MG63 (cell line): ENCODE measurements at regions not wholly inside any gene's neighbourhood (a gene's known extent, or its start where the extent isn't known, plus 50 kb on each side); places are given as distances from the start of the nearest gene placed in this dataset.

Experiments used
- DNase-seq: peaks from one replicate; pipeline ENCODE4 v3.0.0-alpha.2; 2020
- H3K27me3 ChIP-seq: fragments of 250-450 bp; sonication (Bioruptor Pico); 2 replicates; pipeline ENCODE4 v1.5.1; 2020; ENCODE audit warnings: mild to moderate bottlenecking, moderate library complexity
- H3K36me3 ChIP-seq: fragments of 250-450 bp; sonication (Bioruptor Pico); 2 replicates; pipeline ENCODE4 v1.5.1; 2020; ENCODE audit warnings: mild to moderate bottlenecking, moderate library complexity
- H3K4me3 ChIP-seq: fragments of 250-450 bp; sonication (Bioruptor Pico); 2 replicates; pipeline ENCODE4 v1.5.1; 2020; ENCODE audit warnings: mild to moderate bottlenecking, moderate library complexity
- H3K9me3 ChIP-seq: fragments of 250-450 bp; sonication (Bioruptor Pico); 2 replicates; pipeline ENCODE4 v1.5.1; 2020; ENCODE audit warnings: mild to moderate bottlenecking, moderate library complexity

DNA sequence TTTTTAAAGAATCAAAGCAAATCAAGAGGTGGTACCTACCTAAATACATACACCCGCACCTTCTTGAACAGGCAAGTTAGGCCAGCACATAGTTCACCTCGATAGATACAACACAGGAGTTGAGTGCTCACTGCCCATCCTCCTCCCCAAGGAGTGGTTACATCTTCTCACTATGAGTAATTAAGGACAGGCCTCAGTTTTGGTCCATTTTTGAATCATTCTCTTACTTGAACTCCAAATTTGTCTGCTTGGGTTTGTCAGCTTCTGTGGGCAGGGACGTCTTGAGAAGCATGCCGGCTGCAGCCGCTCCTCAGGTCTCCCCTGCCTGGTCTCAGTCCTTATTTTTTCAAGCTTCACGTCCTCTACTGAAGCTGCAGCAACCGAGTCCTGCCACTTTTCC lies 190.6 kb upstream of the RBPJ start:
- Histone ChIP-seq H3K4me3 (no peak overlapping the region), H3K27me3 (no peaks in the 10 kb centered on the region), H3K9me3 (no peaks in the 10 kb centered on the region), H3K36me3 (no peaks in the 10 kb centered on the region)
- DNase-seq: no peak

DNA sequence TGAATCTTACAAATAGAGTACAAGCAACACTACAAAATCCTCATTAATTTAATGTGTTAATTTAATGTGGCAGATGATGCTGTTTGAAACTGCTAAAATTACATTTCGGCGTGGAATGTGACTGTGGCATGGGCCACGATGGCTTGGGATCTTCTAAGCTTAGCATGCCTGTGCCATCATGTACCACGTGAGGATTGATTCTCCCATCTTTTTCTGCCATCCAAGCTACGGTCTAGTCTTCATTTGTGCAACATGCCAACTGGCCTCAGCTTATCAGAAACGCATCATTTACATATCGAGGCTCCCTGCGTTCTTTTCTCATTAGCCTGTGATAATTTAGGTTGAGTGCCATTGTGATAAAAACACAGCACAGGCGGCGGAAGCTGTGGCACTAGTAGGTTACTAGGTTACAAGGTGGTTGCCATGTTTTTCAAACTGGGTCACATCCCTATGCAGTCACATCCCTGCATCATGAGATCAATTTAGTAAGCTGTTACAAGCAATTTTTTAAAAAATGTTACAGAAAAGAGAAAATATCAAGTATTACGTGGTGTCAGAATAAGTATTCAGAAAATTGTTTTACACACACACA lies 189.9 kb upstream of the RBPJ start:
- Histone ChIP-seq H3K27me3 (no peaks in the 10 kb centered on the region), H3K9me3 (no peaks in the 10 kb centered on the region), H3K4me3 (no peak overlapping the region), H3K36me3 (no peaks in the 10 kb centered on the region)
- DNase-seq: no peak

DNA sequence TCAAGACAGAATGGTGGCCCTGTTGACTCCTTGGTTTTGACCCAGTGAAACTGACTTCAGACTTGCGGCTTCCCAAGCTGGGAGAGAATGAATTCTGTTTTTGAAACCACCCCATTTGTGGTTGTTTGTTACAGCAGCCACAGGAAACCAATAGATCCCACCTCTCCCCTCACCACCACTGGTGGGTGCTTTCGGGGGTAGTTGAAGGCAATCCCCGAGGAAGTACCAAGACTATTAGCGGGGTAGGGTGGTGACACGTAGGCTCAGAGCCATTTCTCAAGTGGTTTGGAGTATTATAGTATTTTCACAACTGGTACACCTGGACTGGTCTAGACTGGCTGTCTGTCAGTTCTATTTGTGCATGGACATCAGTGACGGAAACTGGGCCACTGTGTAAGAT lies 189.1 kb upstream of the RBPJ start:
- Histone ChIP-seq H3K27me3 (no peaks in the 10 kb centered on the region), H3K9me3 (no peaks in the 10 kb centered on the region), H3K4me3 (no peak overlapping the region), H3K36me3 (no peaks in the 10 kb centered on the region)
- DNase-seq: no peak

DNA sequence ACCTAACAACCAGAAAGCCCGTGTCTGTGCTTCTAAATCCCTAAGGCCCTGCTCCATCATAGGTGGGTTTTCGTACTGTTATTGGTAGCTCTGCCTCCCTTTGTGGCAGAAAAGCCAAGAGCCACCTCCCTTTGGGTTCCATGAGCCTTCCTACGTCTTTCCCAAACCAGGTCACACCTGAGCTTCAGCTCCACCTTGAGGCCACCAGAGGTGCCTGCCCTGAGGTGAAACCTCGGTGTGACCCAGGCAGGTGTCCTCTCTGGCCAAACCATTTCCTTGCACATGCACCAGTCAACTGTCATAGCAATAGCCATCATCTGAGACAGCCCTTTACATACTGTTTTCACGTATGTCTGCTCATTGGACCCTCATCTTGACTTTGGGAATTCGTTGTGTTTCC lies 188.0 kb upstream of the RBPJ start:
- Histone ChIP-seq H3K27me3 (no peaks in the 10 kb centered on the region), H3K9me3 (no peaks in the 10 kb centered on the region), H3K36me3 (no peaks in the 10 kb centered on the region), H3K4me3 (no peak overlapping the region)
- no peak for DNase-seq

DNA sequence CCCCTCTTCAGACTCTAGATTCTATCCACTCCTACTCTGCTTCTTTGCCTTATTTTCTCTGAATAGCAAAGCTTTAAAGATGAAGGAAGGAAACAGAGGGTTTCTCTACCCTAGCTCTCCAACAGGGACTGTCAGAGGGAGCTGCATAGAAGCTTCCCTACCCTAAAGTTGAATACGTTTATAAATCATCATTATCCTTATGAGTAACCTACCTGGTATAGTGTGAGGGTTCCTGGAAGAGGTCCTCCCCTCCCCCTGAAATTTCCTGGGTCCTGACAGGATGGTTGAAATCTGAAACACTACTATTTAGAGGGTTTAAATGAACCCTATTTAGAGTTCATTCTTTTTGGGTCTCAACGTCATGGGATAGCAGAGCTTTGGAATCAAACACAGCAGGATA lies 187.0 kb upstream of the RBPJ start:
- no peak for DNase-seq
- Histone ChIP-seq H3K27me3 (no peaks in the 10 kb centered on the region), H3K36me3 (no peaks in the 10 kb centered on the region), H3K4me3 (no peak overlapping the region), H3K9me3 (no peaks in the 10 kb centered on the region)

DNA sequence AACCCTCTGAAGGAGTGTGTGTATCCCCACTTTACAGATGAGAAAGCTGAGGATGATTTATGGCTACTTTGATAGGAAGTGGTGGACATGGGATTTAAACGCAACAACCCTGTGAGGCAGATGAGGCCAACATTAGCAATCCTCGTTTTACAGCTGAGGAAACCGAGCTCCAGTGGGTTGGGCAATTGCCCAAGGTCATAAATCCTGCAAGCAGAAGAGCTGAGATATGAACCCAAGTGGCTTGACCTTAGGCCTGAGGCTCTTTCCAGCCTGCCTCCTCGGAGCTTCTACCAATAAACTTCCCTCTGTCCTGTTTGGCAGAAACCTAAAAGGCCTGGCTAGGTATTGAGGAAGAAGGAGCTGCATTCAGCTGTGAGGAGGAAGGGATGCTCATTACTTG lies 185.5 kb upstream of the RBPJ start:
- no peaks in the 10 kb centered on the region for H3K27me3 ChIP-seq
- H3K36me3 ChIP-seq: no peaks in the 10 kb centered on the region
- no peaks in the 10 kb centered on the region for H3K9me3 ChIP-seq
- H3K4me3 ChIP-seq: no peak overlapping the region
- DNase-seq: no peak

DNA sequence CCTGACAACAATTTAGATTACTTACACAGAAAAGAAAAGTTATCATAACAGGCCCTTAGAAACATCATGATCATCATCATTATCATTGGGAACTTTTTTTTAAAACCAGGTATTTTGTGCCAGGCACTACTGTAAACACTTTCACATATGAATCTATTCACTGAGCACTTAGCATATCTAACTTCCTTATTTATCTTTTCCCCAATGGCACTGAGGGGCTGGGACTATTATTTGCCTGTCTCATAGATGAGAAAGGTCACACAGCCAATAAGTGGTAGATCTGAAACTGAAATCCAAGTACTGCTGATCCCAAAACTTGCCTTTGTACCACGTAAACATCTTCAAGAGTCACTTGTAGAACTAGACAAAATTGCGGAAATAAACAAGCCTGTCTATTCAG lies 184.2 kb upstream of the RBPJ start:
- no peaks in the 10 kb centered on the region for H3K36me3 ChIP-seq
- no peaks in the 10 kb centered on the region for H3K27me3 ChIP-seq
- DNase-seq: no peak
- H3K4me3 ChIP-seq: no peak overlapping the region
- H3K9me3 ChIP-seq: no peaks in the 10 kb centered on the region

DNA sequence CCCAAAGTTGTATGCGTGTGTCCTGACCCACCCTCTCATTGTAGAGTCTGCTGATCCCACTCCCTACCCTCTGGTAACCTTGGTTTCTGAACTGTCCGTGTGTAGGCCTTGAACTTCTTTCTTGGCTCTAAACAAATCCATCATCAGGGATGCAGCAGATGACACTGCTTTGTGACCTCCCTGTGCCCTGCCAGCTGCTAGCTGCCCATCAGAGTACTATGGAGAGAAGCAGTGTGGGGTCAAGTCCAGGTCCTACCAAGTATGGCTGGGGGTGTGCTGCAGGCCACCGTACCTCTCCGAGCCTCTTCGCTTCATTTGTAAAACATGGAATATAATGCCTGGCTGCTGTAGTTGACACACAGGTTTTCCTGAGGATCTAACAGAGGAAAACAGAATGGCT lies 183.5 kb upstream of the RBPJ start:
- H3K27me3 ChIP-seq: no peaks in the 10 kb centered on the region
- no peaks in the 10 kb centered on the region for H3K36me3 ChIP-seq
- no peak overlapping the region for H3K4me3 ChIP-seq
- H3K9me3 ChIP-seq: no peaks in the 10 kb centered on the region
- DNase-seq: no peak

DNA sequence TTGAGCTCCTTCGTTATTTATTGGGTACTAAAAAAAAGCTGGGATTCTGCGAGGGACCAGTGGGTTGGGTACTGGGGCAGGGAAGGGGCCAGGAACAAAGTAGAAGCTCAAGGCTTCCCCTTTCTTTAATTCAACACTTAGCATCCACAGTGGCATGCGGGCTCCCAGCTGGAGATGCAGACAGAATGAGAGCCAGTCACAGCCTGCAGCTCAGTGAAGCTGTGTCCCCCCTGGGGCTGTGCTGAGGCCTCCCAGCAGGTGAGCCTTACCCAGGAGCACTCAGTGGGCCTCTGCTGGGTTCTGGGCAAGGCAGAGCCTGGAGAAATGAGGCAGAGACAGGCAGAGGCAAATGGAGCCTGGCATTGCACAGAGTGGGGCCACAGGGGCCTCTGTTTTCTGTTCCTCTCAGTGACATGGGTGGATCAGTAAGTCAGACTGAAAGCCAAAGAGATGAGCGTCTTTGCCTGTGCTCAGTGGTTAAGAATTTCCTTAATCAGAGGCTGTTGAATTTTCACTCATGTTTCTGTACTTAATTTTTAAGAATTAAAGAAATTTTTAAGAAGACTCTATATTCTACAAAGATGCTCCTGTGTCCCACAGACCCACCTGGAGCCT lies 181.4 kb upstream of the RBPJ start:
- Histone ChIP-seq H3K27me3 (no peaks in the 10 kb centered on the region), H3K9me3 (no peaks in the 10 kb centered on the region), H3K4me3 (no peak overlapping the region), H3K36me3 (no peaks in the 10 kb centered on the region)
- DNase-seq: no peak

DNA sequence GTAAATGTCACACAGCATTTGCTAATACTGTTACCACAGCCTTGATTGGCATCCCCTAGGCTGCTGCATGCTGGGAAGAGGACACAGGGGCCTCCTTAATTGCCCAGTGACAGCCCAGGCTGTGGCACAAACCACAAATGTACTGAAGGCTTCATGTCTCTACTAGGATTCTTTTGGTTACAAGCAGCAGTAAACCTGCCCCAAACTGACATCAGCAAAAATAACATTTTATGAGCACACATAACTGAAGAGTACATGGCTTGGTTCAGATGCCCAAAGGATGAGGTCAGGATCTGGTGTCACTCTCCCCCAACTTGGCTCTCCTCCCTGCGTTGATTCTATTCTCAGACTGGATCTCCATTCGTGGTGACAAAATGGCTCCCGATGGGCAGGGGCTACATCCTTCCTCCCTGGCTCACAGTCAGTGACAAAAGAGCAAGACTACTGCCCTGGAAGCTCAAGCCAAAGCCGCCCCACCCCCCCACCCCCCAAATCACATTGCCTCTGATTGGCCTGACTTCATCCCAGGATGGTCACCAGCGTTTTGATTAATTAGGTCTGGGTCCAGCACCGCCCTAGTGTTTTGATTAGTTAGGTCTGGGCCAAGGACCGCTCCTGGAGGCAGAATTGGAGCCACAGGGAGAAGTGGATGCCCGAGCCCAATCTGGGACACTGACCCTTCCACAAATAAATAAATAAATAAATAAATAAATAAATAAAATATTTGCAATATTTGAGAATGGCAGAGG lies 180.5 kb upstream of the RBPJ start:
- H3K27me3 ChIP-seq: no peaks in the 10 kb centered on the region
- DNase-seq: peak; percentile 47

DNA sequence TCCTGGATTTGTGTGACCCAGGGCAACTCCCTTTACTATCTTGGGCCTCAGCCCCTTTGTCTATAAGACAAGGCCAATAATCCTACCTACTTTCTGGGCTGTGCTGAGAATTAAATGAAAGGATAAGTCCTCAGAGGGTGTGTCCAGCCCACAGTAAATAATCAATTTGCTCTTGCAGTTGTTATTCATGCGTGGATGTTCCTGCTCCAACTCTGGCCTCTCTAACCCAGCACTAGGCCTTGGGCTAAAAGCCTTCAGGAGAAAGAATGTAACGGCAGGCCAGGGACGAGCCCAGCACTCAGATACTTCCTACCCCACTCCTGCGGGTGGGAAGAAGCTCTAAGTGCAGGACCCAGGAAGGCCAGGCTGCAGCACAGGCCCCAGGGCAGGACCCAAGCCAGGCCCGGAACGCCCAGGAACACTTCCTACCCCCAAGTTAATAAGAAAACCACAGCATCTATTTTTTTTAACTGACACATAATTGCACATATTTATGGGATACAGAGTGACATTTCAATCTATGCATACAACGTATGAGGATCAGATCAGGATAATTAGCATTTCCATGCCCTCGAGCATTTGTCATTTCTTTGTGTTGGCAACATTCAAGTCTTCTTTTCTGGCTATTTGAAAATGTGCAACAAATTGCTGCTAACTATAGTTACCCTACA lies 179.6 kb upstream of the RBPJ start:
- no peak overlapping the region for H3K4me3 ChIP-seq
- no peaks in the 10 kb centered on the region for H3K36me3 ChIP-seq
- H3K27me3 ChIP-seq: no peaks in the 10 kb centered on the region
- peak; percentile 24 for DNase-seq
- H3K9me3 ChIP-seq: no peaks in the 10 kb centered on the region

More for the DNA sequence above, 180.5 kb upstream of the RBPJ start:
- Histone ChIP-seq H3K9me3 (no peaks in the 10 kb centered on the region), H3K4me3 (no peak overlapping the region), H3K36me3 (no peaks in the 10 kb centered on the region)

DNA sequence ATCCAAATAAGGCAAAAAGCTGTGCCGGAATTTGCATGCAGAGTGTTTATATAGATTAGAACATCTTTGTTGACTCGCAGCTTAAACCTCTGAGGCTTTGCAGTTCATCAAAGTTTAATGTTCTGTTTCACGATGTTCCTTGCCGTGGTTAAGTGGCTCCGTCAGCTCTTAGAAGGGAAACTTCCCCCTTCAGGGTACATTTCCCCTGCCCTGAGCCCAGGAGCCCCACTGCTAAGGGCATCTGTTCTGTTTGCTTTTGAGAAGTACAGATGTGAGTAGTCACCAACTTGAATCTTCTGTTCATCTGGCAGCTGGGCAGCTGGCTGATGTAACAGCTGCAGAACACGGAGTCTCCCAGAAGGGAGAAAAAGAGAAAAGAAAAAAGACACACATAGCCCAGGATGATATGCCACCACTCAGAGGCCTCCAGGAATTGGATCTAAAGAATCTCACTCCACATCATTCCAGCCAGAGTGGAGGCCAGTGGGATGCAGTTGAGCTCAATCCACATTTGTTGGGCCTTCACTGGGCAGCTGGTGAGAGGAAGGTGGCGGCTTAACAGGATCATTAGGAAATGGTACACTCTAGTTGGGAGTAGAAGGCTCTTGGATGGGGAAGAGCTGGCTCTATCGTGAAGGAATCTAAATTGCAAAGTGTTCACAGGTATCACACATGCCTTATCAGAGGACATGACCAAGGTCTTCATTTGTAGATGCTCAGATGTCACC lies 178.7 kb upstream of the RBPJ start:
- Histone ChIP-seq H3K27me3 (no peaks in the 10 kb centered on the region), H3K4me3 (no peak overlapping the region), H3K36me3 (no peaks in the 10 kb centered on the region), H3K9me3 (no peaks in the 10 kb centered on the region)
- peak; percentile 59 for DNase-seq

DNA sequence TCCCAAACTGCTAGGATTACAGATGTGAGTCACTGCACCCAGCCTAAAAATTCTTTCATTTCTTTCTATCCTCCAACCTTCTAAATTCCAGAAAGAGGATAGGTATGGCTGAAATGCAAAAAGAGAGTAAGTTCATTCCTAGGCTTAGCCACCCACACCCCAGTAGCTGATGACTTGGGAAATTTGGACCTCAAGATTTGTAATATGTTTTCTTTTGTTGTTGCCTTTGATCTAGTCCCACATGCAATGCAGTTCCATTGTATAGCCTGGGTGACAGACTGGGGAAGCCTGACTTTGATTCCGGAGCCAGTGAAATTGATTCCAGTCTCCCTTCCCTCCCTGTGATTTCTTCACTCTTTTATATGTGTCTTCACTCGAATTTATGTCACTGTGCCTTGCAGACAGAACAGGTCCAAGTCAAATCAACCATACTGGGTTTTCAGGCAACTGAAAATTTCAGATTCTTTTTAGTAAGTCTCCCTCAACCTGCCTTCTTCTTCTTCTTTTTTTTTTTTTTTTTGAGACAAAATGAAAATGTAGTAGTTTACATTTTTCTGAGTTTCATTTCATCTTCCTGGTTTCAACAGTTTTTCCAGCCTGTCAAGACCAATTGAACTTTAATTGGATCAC lies 176.2 kb upstream of the RBPJ start:
- DNase-seq: peak; percentile 3
- H3K4me3 ChIP-seq: no peak overlapping the region
- H3K36me3 ChIP-seq: no peaks in the 10 kb centered on the region
- no peaks in the 10 kb centered on the region for H3K9me3 ChIP-seq
- H3K27me3 ChIP-seq: no peaks in the 10 kb centered on the region

DNA sequence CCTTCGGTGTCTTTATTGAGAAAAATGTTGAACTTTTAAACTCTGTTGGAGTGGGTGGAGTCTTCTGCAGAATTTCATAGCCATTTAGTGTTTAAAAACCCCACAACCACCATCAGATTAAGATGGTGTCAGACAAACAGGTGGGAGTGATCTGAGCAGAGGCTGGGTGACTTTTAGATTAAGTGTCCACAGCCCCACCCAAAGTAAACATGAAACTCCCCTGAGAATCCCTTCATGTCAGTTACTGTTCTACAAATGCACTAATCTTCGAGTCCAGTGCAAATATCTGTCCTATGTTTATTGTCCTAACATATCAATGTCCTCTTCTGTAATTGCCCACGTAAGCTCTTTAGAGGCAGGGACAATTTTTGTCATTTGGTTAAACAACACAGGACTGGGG lies 175.6 kb upstream of the RBPJ start:
- H3K9me3 ChIP-seq: no peaks in the 10 kb centered on the region
- DNase-seq: no peak
- no peaks in the 10 kb centered on the region for H3K27me3 ChIP-seq
- no peaks in the 10 kb centered on the region for H3K36me3 ChIP-seq
- H3K4me3 ChIP-seq: no peak overlapping the region

DNA sequence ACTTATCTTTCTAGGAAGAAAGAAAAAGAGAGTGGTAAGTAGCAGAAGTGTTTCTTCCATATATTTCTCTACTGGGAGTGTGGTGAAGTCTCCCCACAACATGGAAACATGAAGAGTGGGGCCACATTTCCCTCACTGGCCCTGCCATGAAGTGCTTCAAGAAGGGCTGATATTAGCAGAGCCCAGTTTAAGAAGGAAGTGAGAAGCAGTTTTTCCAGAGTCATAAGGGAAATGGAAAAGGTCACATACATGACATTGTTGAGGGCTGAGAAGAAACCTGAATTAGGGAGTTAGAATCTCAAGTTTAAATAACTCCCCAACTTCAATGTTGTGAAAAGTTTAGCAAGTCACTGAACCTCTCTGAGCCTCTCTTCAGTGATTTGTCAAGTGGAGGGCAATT lies 171.9 kb upstream of the RBPJ start:
- no peaks in the 10 kb centered on the region for H3K9me3 ChIP-seq
- no peaks in the 10 kb centered on the region for H3K27me3 ChIP-seq
- H3K36me3 ChIP-seq: no peaks in the 10 kb centered on the region
- no peak for DNase-seq
- no peak overlapping the region for H3K4me3 ChIP-seq

DNA sequence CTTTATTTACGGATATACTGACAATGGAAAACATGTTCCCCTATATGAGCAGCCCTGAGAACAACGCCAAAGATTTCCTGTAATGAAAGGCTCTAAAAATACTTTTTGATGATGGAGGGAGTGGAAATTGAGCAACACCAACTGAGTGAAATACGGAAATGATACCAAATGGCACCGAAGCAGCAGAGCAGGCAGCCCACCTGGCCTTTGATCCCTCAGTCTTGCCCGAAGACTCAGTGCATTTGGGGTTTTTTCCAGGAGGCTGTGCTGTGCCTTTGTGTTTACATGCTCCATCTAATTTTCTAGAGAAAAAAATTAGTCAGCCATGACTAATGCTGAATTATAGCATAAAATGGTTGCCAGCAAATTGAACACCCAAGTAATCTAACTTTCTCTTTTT lies 169.9 kb upstream of the RBPJ start:
- no peaks in the 10 kb centered on the region for H3K9me3 ChIP-seq
- peak; percentile 61 for DNase-seq
- H3K36me3 ChIP-seq: no peaks in the 10 kb centered on the region
- H3K4me3 ChIP-seq: no peak overlapping the region
- H3K27me3 ChIP-seq: no peaks in the 10 kb centered on the region

DNA sequence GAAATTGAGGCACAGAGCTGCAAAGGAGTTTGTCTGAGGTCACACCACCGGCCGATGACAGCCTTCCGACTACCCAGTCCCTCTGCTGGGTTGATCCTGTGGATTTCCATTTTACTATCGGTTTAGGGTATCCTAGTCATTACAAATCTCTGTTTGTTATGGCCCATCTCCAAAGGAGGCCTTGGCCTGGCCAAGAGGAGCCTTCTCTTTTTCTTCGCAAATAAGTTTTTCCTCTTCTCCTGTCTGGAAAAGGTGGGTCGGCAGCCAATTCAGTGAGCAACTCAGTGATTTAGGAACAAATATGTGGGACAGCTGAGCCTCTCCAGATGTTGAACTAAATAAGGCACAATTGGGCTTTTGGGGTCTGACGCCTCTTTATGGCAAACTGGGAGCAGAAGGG lies 169.2 kb upstream of the RBPJ start:
- peak; percentile 82 for DNase-seq
- H3K27me3 ChIP-seq: no peaks in the 10 kb centered on the region
- H3K9me3 ChIP-seq: no peaks in the 10 kb centered on the region

More for the DNA sequence above, 169.2 kb upstream of the RBPJ start:
- Histone ChIP-seq H3K36me3 (no peaks in the 10 kb centered on the region), H3K4me3 (no peak overlapping the region)
